ENCODE measurements at regions not wholly inside any gene's neighbourhood (a gene's known extent, or its start where the extent isn't known, plus 50 kb on each side); places are given as distances from the start of the nearest gene placed in this dataset.
"Not testable (repeated sequence)": the region's sequence is repeated elsewhere in the genome, so short reads cannot be mapped to it uniquely, and the experiment has no call there.

DNA sequence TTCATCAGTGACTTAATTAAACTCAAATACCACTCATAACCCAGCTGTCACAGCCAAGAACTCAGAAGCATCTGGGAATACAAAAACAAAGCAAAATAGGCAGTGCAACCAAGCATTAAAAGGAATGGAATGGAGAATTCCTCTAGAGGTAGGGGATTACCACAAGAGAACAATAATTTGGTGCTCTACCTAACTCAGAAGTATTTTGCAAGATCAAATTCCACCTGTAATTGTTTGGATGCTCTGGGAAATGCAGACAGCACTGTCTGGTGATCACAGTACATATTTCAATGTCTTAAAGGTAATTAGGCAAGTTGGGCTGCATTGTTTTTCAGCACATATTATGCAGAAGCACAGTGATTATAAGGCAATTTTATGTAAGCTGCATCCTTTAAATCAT lies 547.5 kb downstream of the TRAM1L1 start:
- TF ChIP-seq, protein P1, sequence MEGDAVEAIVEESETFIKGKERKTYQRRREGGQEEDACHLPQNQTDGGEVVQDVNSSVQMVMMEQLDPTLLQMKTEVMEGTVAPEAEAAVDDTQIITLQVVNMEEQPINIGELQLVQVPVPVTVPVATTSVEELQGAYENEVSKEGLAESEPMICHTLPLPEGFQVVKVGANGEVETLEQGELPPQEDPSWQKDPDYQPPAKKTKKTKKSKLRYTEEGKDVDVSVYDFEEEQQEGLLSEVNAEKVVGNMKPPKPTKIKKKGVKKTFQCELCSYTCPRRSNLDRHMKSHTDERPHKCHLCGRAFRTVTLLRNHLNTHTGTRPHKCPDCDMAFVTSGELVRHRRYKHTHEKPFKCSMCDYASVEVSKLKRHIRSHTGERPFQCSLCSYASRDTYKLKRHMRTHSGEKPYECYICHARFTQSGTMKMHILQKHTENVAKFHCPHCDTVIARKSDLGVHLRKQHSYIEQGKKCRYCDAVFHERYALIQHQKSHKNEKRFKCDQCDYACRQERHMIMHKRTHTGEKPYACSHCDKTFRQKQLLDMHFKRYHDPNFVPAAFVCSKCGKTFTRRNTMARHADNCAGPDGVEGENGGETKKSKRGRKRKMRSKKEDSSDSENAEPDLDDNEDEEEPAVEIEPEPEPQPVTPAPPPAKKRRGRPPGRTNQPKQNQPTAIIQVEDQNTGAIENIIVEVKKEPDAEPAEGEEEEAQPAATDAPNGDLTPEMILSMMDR (IDR thresholded peaks at IDR 0.05; ENCODE audit: poor library complexity, severe bottlenecking), result no peak
- Histone ChIP-seq H3K4me3 (ENCODE audit: severe bottlenecking) (no peak overlapping the region), H3K36me3 (ENCODE audit: low read depth) (no peaks in the 10 kb centered on the region), H3K27me3 (ENCODE audit: insufficient read depth, poor library complexity, severe bottlenecking) (no peaks in the 10 kb centered on the region), H3K9me3 (ENCODE audit: severe bottlenecking) (no peaks in the 10 kb centered on the region), H3K4me1 (ENCODE audit: insufficient read depth, poor library complexity, severe bottlenecking) (no peaks in the 10 kb centered on the region), H3K27ac (ENCODE audit: poor library complexity, severe bottlenecking) (no peak overlapping the region)
- DNase-seq (ENCODE audit: low spot score) (no peak), ATAC-seq (ENCODE audit: low read depth) (no peak)

DNA sequence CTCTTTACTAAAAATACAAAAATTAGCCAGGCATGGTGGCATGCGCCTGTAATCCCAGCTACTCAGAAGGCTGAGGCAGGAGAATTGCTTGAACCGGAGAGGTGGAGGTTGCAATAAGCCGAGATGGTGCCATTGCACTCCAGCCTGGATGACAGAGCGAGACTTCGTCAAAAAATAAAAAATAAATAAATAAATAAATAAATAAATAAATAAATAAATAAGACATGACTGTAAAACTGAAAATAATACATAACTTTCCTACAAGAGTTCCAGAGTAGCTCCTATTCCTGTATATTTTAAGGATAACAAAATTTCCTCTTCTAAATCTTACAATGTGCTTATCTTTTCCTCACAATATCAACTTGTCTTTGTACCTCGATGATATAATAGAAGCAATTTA lies 549.4 kb downstream of the TRAM1L1 start:
- H3K27ac ChIP-seq (ENCODE audit: poor library complexity, severe bottlenecking); H3K27me3 ChIP-seq (ENCODE audit: insufficient read depth, poor library complexity, severe bottlenecking); ATAC-seq (ENCODE audit: low read depth); H3K36me3 ChIP-seq (ENCODE audit: low read depth); H3K9me3 ChIP-seq (ENCODE audit: severe bottlenecking); DNase-seq (ENCODE audit: low spot score); H3K4me1 ChIP-seq (ENCODE audit: insufficient read depth, poor library complexity, severe bottlenecking); H3K4me3 ChIP-seq (ENCODE audit: severe bottlenecking): not testable (repeated sequence)

DNA sequence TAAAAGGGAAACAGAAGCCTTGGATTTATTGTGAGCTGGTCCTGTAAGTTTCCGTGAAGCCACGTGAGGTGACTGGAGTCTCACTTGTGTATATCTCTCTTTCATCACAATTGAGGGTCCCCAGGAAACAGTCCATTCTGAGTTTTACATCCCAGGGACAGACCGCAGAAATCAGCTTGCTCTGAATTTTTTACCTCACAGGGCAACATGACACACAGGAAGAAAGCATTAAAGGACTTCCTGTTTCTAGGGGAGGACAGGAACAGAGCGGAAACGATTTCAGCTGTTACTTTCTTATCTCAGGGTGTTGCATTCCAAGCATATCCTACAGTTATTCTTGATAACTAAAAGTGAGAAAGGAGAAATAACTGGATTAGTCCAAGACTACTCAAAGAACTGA lies 553.5 kb downstream of the TRAM1L1 start:
- no peaks in the 10 kb centered on the region for H3K4me1 ChIP-seq (ENCODE audit: insufficient read depth, poor library complexity, severe bottlenecking)
- ATAC-seq (ENCODE audit: low read depth) (no peak), DNase-seq (ENCODE audit: low spot score) (no peak)
- no peak overlapping the region for H3K27ac ChIP-seq (ENCODE audit: poor library complexity, severe bottlenecking)
- H3K4me3 ChIP-seq (ENCODE audit: severe bottlenecking), result no peak overlapping the region
- H3K27me3 ChIP-seq (ENCODE audit: insufficient read depth, poor library complexity, severe bottlenecking), result no peaks in the 10 kb centered on the region
- no peaks in the 10 kb centered on the region for H3K36me3 ChIP-seq (ENCODE audit: low read depth)
- TF ChIP-seq, protein P1 (IDR thresholded peaks at IDR 0.05; ENCODE audit: poor library complexity, severe bottlenecking), result no peak
- H3K9me3 ChIP-seq (ENCODE audit: severe bottlenecking), result no peaks in the 10 kb centered on the region

DNA sequence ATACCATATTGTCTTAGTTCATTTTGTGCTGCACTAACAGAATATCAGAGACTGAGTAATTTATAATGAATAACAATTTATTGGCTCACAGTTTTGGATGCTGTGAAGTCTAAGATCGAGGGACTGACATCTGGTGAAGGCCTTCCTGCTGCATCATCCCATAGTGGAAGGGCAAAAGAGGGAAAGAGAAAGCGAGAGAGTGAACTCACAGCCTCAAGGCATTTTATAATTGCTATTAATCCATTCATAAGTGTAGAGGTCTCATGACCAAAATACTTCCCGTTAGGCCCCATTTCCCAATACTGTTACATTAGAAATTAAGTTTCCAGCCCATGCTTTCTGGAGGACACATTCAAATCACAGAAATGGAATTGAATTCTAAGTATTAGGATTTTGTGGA lies 554.4 kb downstream of the TRAM1L1 start:
- Histone ChIP-seq H3K27me3 (ENCODE audit: insufficient read depth, poor library complexity, severe bottlenecking) (no peaks in the 10 kb centered on the region), H3K9me3 (ENCODE audit: severe bottlenecking) (no peaks in the 10 kb centered on the region), H3K27ac (ENCODE audit: poor library complexity, severe bottlenecking) (no peak overlapping the region), H3K36me3 (ENCODE audit: low read depth) (no peaks in the 10 kb centered on the region), H3K4me1 (ENCODE audit: insufficient read depth, poor library complexity, severe bottlenecking) (no peaks in the 10 kb centered on the region), H3K4me3 (ENCODE audit: severe bottlenecking) (no peak overlapping the region)
- ATAC-seq (ENCODE audit: low read depth), result no peak
- TF ChIP-seq, protein P1 (IDR thresholded peaks at IDR 0.05; ENCODE audit: poor library complexity, severe bottlenecking), result no peak
- no peak for DNase-seq (ENCODE audit: low spot score)

DNA sequence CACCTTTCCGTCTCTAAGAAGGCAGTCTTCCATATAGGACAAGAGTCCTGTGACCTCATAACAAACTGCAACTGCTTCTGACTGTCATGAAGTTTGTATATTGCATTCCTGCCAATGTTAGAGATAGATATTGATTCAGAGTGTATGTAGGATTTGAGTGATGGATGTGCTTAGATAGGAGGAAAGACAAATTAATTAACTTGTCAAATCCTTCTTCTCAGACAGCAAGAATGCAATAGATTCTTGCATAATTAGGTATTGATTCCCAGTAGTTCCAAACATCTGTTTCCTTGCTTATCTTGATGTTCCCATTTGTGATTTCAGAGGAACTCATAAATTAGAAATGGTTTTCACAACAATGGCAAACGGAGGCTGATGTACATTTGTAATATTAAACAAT lies 555.3 kb downstream of the TRAM1L1 start:
- Histone ChIP-seq H3K36me3 (ENCODE audit: low read depth) (no peaks in the 10 kb centered on the region), H3K9me3 (ENCODE audit: severe bottlenecking) (no peaks in the 10 kb centered on the region), H3K27ac (ENCODE audit: poor library complexity, severe bottlenecking) (no peak overlapping the region), H3K4me1 (ENCODE audit: insufficient read depth, poor library complexity, severe bottlenecking) (no peaks in the 10 kb centered on the region), H3K4me3 (ENCODE audit: severe bottlenecking) (no peak overlapping the region), H3K27me3 (ENCODE audit: insufficient read depth, poor library complexity, severe bottlenecking) (no peaks in the 10 kb centered on the region)
- ATAC-seq (ENCODE audit: low read depth) (no peak), DNase-seq (ENCODE audit: low spot score) (no peak)
- TF ChIP-seq, protein P1 (IDR thresholded peaks at IDR 0.05; ENCODE audit: poor library complexity, severe bottlenecking), result no peak
